ENCODE measurements at regions not wholly inside any gene's neighbourhood (a gene's known extent, or its start where the extent isn't known, plus 50 kb on each side); places are given as distances from the start of the nearest gene placed in this dataset.
"Not testable (repeated sequence)": the region's sequence is repeated elsewhere in the genome, so short reads cannot be mapped to it uniquely, and the experiment has no call there.

GRCh38 chr10:50999163-50999562, 75.1 kb upstream of the PRKG1 start:
- no peak for DNase-seq (ENCODE audit: low read depth)

- DNase-seq (ENCODE audit: low read depth), result no peak
These were observed 74.1 kb upstream of the PRKG1 start for GRCh38 chr10:51000164-51000563.

DNA sequence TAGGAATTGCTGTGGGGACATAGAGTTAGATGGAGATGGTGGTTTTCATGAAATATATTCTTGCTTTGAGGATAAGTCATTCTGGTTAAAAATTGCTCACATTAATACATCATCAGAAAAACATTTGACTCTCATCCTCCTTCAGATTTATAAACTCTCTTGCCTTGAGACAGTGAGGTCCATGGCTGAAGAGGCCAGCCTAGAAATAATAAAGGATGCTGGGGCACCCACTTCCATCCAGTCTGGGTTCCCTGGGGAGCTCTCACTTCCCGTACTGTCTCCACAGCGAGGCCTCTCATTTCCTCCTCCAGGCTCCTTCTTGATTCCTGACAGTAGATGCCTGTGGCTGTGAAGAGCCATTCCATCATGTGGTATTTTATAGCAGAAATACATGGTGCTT, 73.3 kb upstream of the PRKG1 start:
- DNase-seq (ENCODE audit: low read depth), result no peak

DNA sequence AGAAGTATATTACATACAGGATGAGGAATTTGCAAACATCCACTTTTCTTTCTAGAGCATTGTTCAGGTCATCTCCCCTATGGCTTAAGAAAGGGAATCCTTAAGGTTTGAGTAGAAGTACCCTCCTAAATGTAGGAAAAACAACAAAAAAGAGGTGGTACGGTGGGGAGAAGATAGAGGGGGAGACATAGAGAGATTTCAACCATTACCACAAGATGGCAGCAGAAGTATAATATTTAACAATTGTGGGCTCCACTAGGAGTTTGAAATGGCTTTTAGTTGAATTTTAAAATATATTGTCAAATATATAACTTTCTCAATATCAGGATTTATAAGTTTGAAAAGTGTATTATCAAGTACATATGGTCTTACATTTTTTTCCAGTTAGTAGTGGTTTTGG, 72.7 kb upstream of the PRKG1 start:
- no peak for DNase-seq (ENCODE audit: low read depth)

GRCh38 chr10:51002469-51002868, 71.8 kb upstream of the PRKG1 start:
- no peak for DNase-seq (ENCODE audit: low read depth)

- DNase-seq (ENCODE audit: low read depth), result no peak
These were observed 69.5 kb upstream of the PRKG1 start for GRCh38 chr10:51004776-51005175.

DNA sequence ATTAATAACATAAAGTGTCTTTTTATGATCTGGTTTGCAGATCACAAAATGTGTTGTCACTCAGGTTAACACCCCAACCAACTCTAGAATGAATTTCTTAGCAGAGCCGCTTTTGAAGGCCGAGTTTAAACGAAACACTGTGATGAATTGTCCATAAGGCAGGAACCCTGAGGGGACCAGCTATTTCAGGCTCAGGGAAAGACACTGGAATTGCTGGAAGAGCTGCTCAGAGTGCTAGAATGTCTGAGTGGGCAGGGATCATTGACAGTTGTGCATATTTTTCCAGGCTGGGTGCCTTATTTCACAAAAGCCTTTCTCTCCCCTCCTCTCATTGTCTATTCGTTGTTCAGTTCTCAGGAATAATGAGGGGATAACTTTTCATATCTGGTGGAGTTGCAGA, 68.7 kb upstream of the PRKG1 start:
- DNase-seq (ENCODE audit: low read depth), result no peak

DNA sequence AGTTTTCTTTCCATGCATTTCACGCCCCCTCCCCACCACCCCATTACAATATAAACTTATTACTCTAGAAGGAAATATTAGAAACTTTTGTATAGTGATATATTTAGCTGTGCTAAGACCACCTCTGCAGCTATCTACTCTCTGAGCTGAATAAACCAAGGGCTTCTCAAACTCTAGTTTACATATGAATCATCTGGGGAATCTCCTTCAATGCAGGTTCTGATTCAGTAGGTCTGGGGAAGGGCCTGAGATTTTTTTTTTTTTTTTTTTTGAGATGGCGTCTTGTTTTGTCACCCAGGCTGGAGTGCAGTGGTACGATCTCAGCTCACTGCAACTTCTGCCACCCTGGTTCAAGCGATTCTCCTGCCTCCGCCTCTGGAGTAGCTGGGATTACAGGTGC, 67.6 kb upstream of the PRKG1 start:
- DNase-seq (ENCODE audit: low read depth), result no peak

- no peak for DNase-seq (ENCODE audit: low read depth)
These were observed 66.5 kb upstream of the PRKG1 start for GRCh38 chr10:51007781-51008180.

DNA sequence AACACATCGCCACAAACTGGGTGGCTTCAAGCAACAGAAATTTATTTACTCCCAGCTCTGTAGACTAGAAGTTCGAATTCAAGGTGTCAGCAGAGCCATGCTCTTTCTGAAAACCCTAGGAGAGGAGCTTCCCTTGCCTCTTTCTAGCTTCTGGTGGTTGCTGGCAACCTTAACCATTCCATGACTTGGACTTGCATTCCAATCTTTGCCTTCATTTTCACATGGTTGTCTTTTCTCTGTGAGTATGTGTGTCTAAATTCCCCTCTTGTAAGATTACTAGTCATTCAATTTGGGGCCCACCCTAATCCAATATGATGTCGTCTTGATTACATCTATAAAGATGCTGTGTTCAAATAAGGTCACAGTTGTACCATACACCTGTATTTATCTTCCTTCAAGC, 65.9 kb upstream of the PRKG1 start:
- DNase-seq (ENCODE audit: low read depth), result no peak

DNA sequence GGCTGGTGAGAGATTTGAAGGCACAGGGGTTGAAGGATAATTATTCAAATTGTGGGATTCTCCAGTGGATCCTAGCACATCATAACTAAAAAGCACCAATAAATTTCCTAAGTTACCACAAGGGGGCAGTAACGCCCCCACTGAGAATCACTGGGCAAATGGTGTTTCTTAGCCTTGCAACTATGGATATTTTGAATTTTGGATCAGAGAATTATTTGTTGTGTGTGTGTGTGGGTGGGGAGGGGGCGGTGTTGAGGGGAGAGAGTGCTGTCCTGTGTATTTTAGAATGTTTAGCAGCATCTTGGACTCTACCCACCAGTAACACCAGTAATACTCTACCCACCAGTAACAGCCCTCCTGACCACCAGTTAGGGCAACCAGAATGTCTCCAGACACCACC, 63.3 kb upstream of the PRKG1 start:
- no peak for DNase-seq (ENCODE audit: low read depth)

- no peak for DNase-seq (ENCODE audit: low read depth)
These were observed 62.2 kb upstream of the PRKG1 start for GRCh38 chr10:51012073-51012472.

DNA sequence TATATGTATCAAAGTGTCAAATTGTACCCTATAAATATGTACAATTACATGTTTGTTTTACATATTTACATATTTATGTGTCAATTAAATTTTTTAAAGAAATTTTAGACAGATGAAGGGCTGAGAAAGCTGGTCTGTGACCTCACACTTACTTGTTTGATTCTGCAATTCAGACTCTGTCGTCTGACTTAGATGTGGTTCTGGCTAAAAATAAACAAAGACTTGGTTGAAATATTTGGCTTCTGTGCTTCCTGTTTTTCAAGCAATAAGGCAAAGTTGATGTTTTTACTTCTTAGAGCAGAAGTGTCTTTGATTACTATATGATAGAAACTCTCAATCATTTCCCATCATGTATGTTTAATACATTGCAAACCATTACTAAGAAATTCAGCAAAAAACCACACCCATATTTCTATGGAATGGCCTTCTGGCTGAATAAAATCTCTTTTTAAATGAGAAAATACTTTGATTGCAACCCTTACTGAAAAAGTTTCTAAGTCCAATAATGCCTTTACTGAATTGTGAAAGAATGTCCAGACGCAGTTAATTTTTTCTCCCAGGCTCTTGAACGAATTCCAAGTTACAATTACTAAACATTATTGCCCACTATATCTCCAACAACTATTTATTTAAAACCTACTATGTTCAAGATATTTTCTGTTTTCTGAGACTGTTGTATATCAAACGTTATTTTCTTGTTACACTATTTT, 59.5 kb upstream of the PRKG1 start:
- no peak for DNase-seq (ENCODE audit: low read depth)

DNA sequence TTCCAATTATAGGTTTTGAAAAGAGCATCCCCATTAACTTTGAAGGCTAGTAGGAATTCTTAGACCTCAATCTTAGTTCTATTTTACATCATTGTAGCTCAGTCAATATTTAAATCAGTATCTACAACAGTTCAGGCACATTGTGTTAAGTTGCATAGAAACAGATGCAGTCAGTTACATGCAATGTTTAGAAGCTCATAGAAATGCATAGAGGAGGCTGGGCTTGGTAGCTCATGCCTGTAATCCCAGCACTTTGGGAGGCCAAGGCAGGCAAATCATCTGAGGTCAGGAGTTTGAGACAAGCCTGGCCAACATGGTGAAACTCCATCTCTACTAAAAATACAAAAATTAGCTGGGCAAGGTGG, 58.9 kb upstream of the PRKG1 start:
- DNase-seq (ENCODE audit: low read depth), result not testable (repeated sequence)

- DNase-seq (ENCODE audit: low read depth), result no peak
These were observed 54.1 kb upstream of the PRKG1 start for GRCh38 chr10:51020200-51020599.

- no peak for DNase-seq (ENCODE audit: low read depth)
These were observed 51.2 kb upstream of the PRKG1 start for GRCh38 chr10:51022933-51023585.

DNA sequence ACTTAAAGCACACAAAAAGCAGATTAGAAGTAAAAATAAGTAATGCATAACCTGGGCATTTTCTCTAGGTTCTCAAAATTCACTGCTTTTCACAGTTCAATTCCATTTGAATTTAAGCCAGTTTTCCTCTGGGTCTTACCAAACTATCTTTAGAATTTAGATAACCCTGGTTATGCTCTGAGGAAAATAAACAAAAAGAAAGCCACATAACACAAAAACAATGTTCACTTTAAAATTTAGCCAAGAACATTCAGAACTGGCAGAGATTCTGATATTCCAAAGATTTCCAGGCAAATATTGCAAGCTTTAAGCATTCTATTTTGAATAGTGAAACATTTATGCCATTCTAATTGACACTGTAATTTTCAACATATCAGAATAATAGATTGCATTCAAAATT, 50.7 kb upstream of the PRKG1 start:
- no peak for DNase-seq (ENCODE audit: low read depth)

All from HS-27A (cell line).